HepG2 (cell line): ENCODE measurements at regions not wholly inside any gene's neighbourhood (a gene's known extent, or its start where the extent isn't known, plus 50 kb on each side); places are given as distances from the start of the nearest gene placed in this dataset.

ENCODE experiments used
- ATAC-seq: fragments of 200-7000 bp; cut with Tn5 transposase; 3 replicates; pipeline ENCODE4 v1.9.1; 2020; ENCODE audit warnings: mild to moderate bottlenecking, moderate library complexity
- BruUV-seq: library from RNA; stranded (reverse); fragments of 400-500 nt; replicated peaks from 2 replicates; lab custom pipeline; 2021; lab: Mats Ljungman, UMichigan
- CTCF ChIA-PET: fragments of 300-600 bp; formaldehyde crosslinking; extraction: SDS; loops from one replicate; lab custom pipeline; 2021; ENCODE audit warnings: low total read pairs, inconsistent platforms, low intra/inter-chr PET ratio; lab: Yijun Ruan, JAX
- POLR2A ChIA-PET: fragments of 350-600 bp; sonication (Branson Sonifier 250); formaldehyde crosslinking; loops from one replicate; lab custom pipeline; 2020; ENCODE audit warnings: antibody characterized with exemption, inconsistent platforms; lab: Yijun Ruan, JAX
- DNase-seq: peaks from one replicate; pipeline ENCODE4 v3.0.0-alpha.2; 2015; ENCODE audit warnings: low spot score
- FAIRE-seq: peaks from 3 replicates; lab custom pipeline; 2011; peaks lifted over from hg19 to GRCh38; lab: Jason Lieb, UNC
- H2AFZ ChIP-seq: one replicate; pipeline ENCODE4 v1.6.1; 2011; ENCODE audit warnings: low read length, inconsistent platforms
- H3K27ac ChIP-seq: fragments of 300-600 bp; 3 replicates; pipeline ENCODE4 v1.8.0; 2011; ENCODE audit warnings: mixed run types, mild to moderate bottlenecking, mixed read lengths, low read length, inconsistent platforms; ENCODE audit not compliant: insufficient read depth; ENCODE audit errors: extremely low read length
- H3K27me3 ChIP-seq, 2 experiments: fragments of 200-600 bp in 1 of 2; 2 replicates in 1 of 2; 3 replicates in 1 of 2; pipeline versions ENCODE4 v1.6.0 to v1.8.0; 2011; ENCODE audit warnings: low read length in 2 of 2, mild to moderate bottlenecking in 2 of 2, moderate library complexity in 2 of 2, inconsistent platforms in 1 of 2; ENCODE audit not compliant: insufficient read depth in 2 of 2, control insufficient read depth in 1 of 2
- H3K36me3 ChIP-seq, 2 experiments: fragments of 200-600 bp in 1 of 2; replicated peaks in 1 of 2; 2 replicates in 1 of 2; 3 replicates in 1 of 2; pipeline versions ENCODE4 v1.5.1 to v1.8.0; 2011; ENCODE audit warnings: low read length in 2 of 2, inconsistent platforms in 1 of 2; ENCODE audit not compliant: insufficient read depth in 2 of 2, control insufficient read depth in 1 of 2
- H3K4me1 ChIP-seq: 2 replicates; pipeline ENCODE4 v1.5.1; 2012; ENCODE audit warnings: low read length, inconsistent platforms; ENCODE audit not compliant: insufficient read depth
- H3K4me2 ChIP-seq: 2 replicates; pipeline ENCODE4 v1.6.0; 2011; ENCODE audit warnings: low read depth, low read length, inconsistent platforms
- H3K4me3 ChIP-seq, 3 experiments: fragments of 200-600 bp in 1 of 3; sonication (generic), shearing (Covaris generic) in 1 of 3; replicated peaks in 1 of 3; 2 replicates each; pipeline ENCODE4 v1.5.1; 2011 to 2016; ENCODE audit warnings: low read length in 3 of 3, inconsistent platforms in 2 of 3, low read depth in 2 of 3, mild to moderate bottlenecking in 2 of 3, control low read depth in 1 of 3, mixed read lengths in 1 of 3; ENCODE audit not compliant: insufficient read depth in 1 of 3
- H3K79me2 ChIP-seq: one replicate; pipeline ENCODE4 v1.6.1; 2011; ENCODE audit warnings: low read length, inconsistent platforms; ENCODE audit not compliant: insufficient read depth
- H3K9ac ChIP-seq: 2 replicates; pipeline ENCODE4 v1.6.0; 2011; ENCODE audit warnings: mild to moderate bottlenecking, low read depth, low read length, inconsistent platforms; ENCODE audit not compliant: insufficient read depth
- H3K9me3 ChIP-seq: 2 replicates; pipeline ENCODE4 v1.5.1; 2012; ENCODE audit warnings: mild to moderate bottlenecking, low read length
- H4K20me1 ChIP-seq: 2 replicates; pipeline ENCODE4 v1.6.0; 2011; ENCODE audit warnings: inconsistent platforms, mild to moderate bottlenecking, low read length, moderate library complexity; ENCODE audit not compliant: insufficient read depth
- ARNTL ChIP-seq: sonication (generic); formaldehyde crosslinking; IDR thresholded peaks from 2 replicates; pipeline ENCODE4 v1.4.0; 2020; ENCODE audit warnings: mild to moderate bottlenecking, missing genetic modification reagents
- DR1 ChIP-seq: sonication (generic); formaldehyde crosslinking; IDR thresholded peaks from 2 replicates; pipeline ENCODE4 v1.8.0; 2021; ENCODE audit warnings: mild to moderate bottlenecking, missing genetic modification reagents, inconsistent platforms
- FOXA3 ChIP-seq: IDR thresholded peaks from 2 replicates; pipeline ENCODE4 v1.6.1; 2016; ENCODE audit warnings: missing genetic modification reagents, missing compliant biosample characterization
- KLF9 ChIP-seq: IDR thresholded peaks from 2 replicates; pipeline ENCODE4 v1.6.1; 2016; ENCODE audit warnings: low read depth
- MAF1 ChIP-seq: sonication (generic); formaldehyde crosslinking; IDR thresholded peaks from 2 replicates; pipeline ENCODE4 v1.5.0; 2020; ENCODE audit warnings: missing genetic modification reagents, borderline replicate concordance
- PLRG1 ChIP-seq: fragments of 450-650 bp; conservative IDR thresholded peaks from 2 replicates; pipeline ENCODE4 v1.6.1; 2016
- TBL1XR1 ChIP-seq: fragments of 150-350 bp; IDR thresholded peaks from 2 replicates; pipeline ENCODE4 v1.6.1; 2014; ENCODE audit warnings: borderline replicate concordance, low read length; ENCODE audit not compliant: partially characterized antibody
- YY1 ChIP-seq: IDR thresholded peaks from 2 replicates; pipeline ENCODE4 v1.6.1; 2011; ENCODE audit warnings: low read length, low read depth, moderate library complexity, mild to moderate bottlenecking; ENCODE audit not compliant: insufficient read depth, insufficient replicate concordance
- ZFP1 ChIP-seq: IDR thresholded peaks from 2 replicates; pipeline ENCODE4 v1.6.1; 2016
- ZGPAT ChIP-seq: IDR thresholded peaks from 2 replicates; pipeline ENCODE4 v1.6.1; 2016; ENCODE audit warnings: mild to moderate bottlenecking
- ZNF121 ChIP-seq: sonication (generic); formaldehyde crosslinking; IDR thresholded peaks from 2 replicates; pipeline ENCODE4 v1.5.0; 2020; ENCODE audit warnings: mild to moderate bottlenecking, missing genetic modification reagents
- ZNF138 ChIP-seq: sonication (generic); formaldehyde crosslinking; IDR thresholded peaks from 2 replicates; pipeline ENCODE4 v1.5.0; 2020; ENCODE audit warnings: mild to moderate bottlenecking, low read depth, missing genetic modification reagents
- ZNF547 ChIP-seq: sonication (generic); formaldehyde crosslinking; IDR thresholded peaks from 2 replicates; pipeline ENCODE4 v1.5.1; 2020; ENCODE audit warnings: mild to moderate bottlenecking, missing genetic modification reagents
- ZNF558 ChIP-seq: sonication (generic); formaldehyde crosslinking; IDR thresholded peaks from 2 replicates; pipeline ENCODE4 v1.9.0; 2022; ENCODE audit warnings: mild to moderate bottlenecking, missing genetic modification reagents, borderline replicate concordance
- ZNF616 ChIP-seq: sonication (generic); formaldehyde crosslinking; IDR thresholded peaks from 2 replicates; pipeline ENCODE4 v1.5.0; 2020; ENCODE audit warnings: low read depth, mild to moderate bottlenecking, missing genetic modification reagents
- ZNF737 ChIP-seq: sonication (generic); formaldehyde crosslinking; IDR thresholded peaks from 2 replicates; pipeline ENCODE4 v1.5.0; 2020; ENCODE audit warnings: missing genetic modification reagents, mild to moderate bottlenecking, borderline replicate concordance
- ZNF773 ChIP-seq: sonication (generic); formaldehyde crosslinking; IDR thresholded peaks from 2 replicates; pipeline ENCODE4 v1.4.0; 2020; ENCODE audit warnings: missing genetic modification reagents, borderline replicate concordance
- ZNF883 ChIP-seq: sonication (generic); formaldehyde crosslinking; IDR thresholded peaks from 2 replicates; pipeline ENCODE4 v1.5.1; 2020; ENCODE audit warnings: mild to moderate bottlenecking, missing genetic modification reagents; ENCODE audit errors: not compliant biosample characterization
- WGBS: methylation state at CpG from one replicate; pipeline ENCODE4 v1.1.6; 2017; ENCODE audit warnings: low lambda C conversion rate; 5-methylcytosine and 5-hydroxymethylcytosine counted together
- in situ Hi-C: cut with HindIII; loops from 2 replicates; pipeline ENCODE4 v1.10.0; 2017; ENCODE audit warnings: low pct_unique_long_range_greater_than_20kb; ENCODE audit not compliant: extremely low pct_ligation_motif_present
- intact Hi-C: fragments of 100-400 bp; cut with micrococcal nuclease; formaldehyde crosslinking; loops from one replicate; pipeline ENCODE4 v1.10.0; 2022; ENCODE audit not compliant: unreplicated experiment
- TF ChIP-seq, protein P1 (sequence below): sonication (generic); formaldehyde crosslinking; IDR thresholded peaks from 2 replicates; pipeline ENCODE4 v1.4.0; 2020; ENCODE audit warnings: missing genetic modification reagents, mild to moderate bottlenecking, borderline replicate concordance

- no TSS peak for BruUV-seq
- no peak for DNase-seq
- in situ Hi-C loops, result no loop called here
Observed at GRCh38 chr3:95311272-95311671, 1248.4 kb downstream of the NSUN3 start.

GRCh38 chr3:95312650-95313049 is 1249.8 kb downstream of the NSUN3 start:
- in situ Hi-C loops (no loop called here), intact Hi-C loops (no loop called here)
- FAIRE-seq (no peak), ATAC-seq (no peak), DNase-seq (no peak)
- H3K4me3 ChIP-seq, result no peak overlapping the region
- ChIA-PET CTCF (no interaction called here), POLR2A (no interaction called here)
- no peak for TF ChIP-seq YY1
- TF ChIP-seq KLF9 (CRISPR knock-in tag), result no peak
- TF ChIP-seq ZNF558, result no peak
- TF ChIP-seq ZNF737, result no peak
- no peak for TF ChIP-seq ZNF883 (CRISPR knock-in tag)
- TF ChIP-seq, protein P1, sequence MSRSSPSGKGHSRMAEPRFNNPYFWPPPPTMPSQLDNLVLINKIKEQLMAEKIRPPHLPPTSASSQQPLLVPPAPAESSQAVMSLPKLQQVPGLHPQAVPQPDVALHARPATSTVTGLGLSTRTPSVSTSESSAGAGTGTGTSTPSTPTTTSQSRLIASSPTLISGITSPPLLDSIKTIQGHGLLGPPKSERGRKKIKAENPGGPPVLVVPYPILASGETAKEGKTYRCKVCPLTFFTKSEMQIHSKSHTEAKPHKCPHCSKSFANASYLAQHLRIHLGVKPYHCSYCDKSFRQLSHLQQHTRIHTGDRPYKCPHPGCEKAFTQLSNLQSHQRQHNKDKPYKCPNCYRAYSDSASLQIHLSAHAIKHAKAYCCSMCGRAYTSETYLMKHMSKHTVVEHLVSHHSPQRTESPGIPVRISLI (CRISPR knock-in tag), result no peak
- TF ChIP-seq MAF1 (CRISPR knock-in tag), result no peak
- no peak for TF ChIP-seq ZNF121 (CRISPR knock-in tag)
- no peak for TF ChIP-seq ZNF616
- TF ChIP-seq ZNF773 (CRISPR knock-in tag), result no peak
- TF ChIP-seq ZFP1 (CRISPR knock-in tag), result no peak
- no peaks in the 10 kb centered on the region for H3K79me2 ChIP-seq
- no peaks in the 10 kb centered on the region for H3K27me3 ChIP-seq
- H3K9me3 ChIP-seq, result no peaks in the 10 kb centered on the region
- 16% methylated on average over 3 of the region's 3 CpGs for WGBS
- H4K20me1 ChIP-seq, result no peaks in the 10 kb centered on the region
- H3K4me1 ChIP-seq, result no peaks in the 10 kb centered on the region
- BruUV-seq, result no TSS peak
- no peak overlapping the region for H2AFZ ChIP-seq
- no peaks in the 10 kb centered on the region for H3K36me3 ChIP-seq
- H3K27ac ChIP-seq, result no peak overlapping the region
- H3K4me2 ChIP-seq, result no peak overlapping the region
- no peak overlapping the region for H3K9ac ChIP-seq

More at GRCh38 chr3:95311272-95311671, 1248.4 kb downstream of the NSUN3 start:
- ATAC-seq (no peak), FAIRE-seq (no peak)
- 0% methylated on average over 2 of the region's 2 CpGs for WGBS
- no peak for TF ChIP-seq DR1 (CRISPR knock-in tag)
- TF ChIP-seq FOXA3 (CRISPR knock-in tag), result no peak
- no peak for TF ChIP-seq ZNF138 (CRISPR knock-in tag)
- no peak for TF ChIP-seq ARNTL (CRISPR knock-in tag)
- TF ChIP-seq ZNF547 (CRISPR knock-in tag), result no peak
- no peak for TF ChIP-seq ZGPAT (CRISPR knock-in tag)
- TF ChIP-seq TBL1XR1, result no peak
- TF ChIP-seq PLRG1, result no peak
- no peaks in the 10 kb centered on the region for H3K9me3 ChIP-seq
- no peaks in the 10 kb centered on the region for H3K27me3 ChIP-seq
- H3K36me3 ChIP-seq, result no peaks in the 10 kb centered on the region
- H3K9ac ChIP-seq, result no peak overlapping the region
- no peaks in the 10 kb centered on the region for H3K79me2 ChIP-seq
- CTCF ChIA-PET, result no interaction called here
- no peaks in the 10 kb centered on the region for H4K20me1 ChIP-seq
- no peaks in the 10 kb centered on the region for H3K4me1 ChIP-seq
- H3K27ac ChIP-seq, result no peak overlapping the region
- H3K4me2 ChIP-seq, result no peak overlapping the region
- no peak overlapping the region for H3K4me3 ChIP-seq
- POLR2A ChIA-PET, result no interaction called here
- intact Hi-C loops, result no loop called here
- no peak overlapping the region for H2AFZ ChIP-seq
